ENCODE measurements at regions not wholly inside any gene's neighbourhood (a gene's known extent, or its start where the extent isn't known, plus 50 kb on each side); places are given as distances from the start of the nearest gene placed in this dataset.
"Not testable (repeated sequence)": the region's sequence is repeated elsewhere in the genome, so short reads cannot be mapped to it uniquely, and the experiment has no call there.

GRCh38 chr1:192517716-192518355, 57.7 kb upstream of the RGS1 start:
- TF ChIP-seq, protein P1, sequence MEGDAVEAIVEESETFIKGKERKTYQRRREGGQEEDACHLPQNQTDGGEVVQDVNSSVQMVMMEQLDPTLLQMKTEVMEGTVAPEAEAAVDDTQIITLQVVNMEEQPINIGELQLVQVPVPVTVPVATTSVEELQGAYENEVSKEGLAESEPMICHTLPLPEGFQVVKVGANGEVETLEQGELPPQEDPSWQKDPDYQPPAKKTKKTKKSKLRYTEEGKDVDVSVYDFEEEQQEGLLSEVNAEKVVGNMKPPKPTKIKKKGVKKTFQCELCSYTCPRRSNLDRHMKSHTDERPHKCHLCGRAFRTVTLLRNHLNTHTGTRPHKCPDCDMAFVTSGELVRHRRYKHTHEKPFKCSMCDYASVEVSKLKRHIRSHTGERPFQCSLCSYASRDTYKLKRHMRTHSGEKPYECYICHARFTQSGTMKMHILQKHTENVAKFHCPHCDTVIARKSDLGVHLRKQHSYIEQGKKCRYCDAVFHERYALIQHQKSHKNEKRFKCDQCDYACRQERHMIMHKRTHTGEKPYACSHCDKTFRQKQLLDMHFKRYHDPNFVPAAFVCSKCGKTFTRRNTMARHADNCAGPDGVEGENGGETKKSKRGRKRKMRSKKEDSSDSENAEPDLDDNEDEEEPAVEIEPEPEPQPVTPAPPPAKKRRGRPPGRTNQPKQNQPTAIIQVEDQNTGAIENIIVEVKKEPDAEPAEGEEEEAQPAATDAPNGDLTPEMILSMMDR (optimal IDR thresholded peaks at IDR 0.05 in 1 of 3, IDR thresholded peaks at IDR 0.05 in 1 of 3, conservative IDR thresholded peaks at IDR 0.05 in 1 of 3; ENCODE audit: extremely low read depth in 1 of 3, insufficient read depth in 2 of 3, low read length in 3 of 3) = not testable (repeated sequence)
- TF ChIP-seq EZH2 (IDR thresholded peaks at IDR 0.05; ENCODE audit: low read length) = not testable (repeated sequence)

Measured in keratinocyte (primary cell).